ENCODE measurements at regions not wholly inside any gene's neighbourhood (a gene's known extent, or its start where the extent isn't known, plus 50 kb on each side); places are given as distances from the start of the nearest gene placed in this dataset.

GRCh38 chr13:106796280-106797047 lies 228.5 kb upstream of the ARGLU1 start:
- no peak for TF ChIP-seq CTCF (IDR thresholded peaks at IDR 0.05; ENCODE audit: low read depth, low read length)
- no peak for TF ChIP-seq POLR2A (IDR thresholded peaks at IDR 0.05; ENCODE audit: extremely low read depth, insufficient read length)

All from NB4 (cell line).